K562 (cell line): ENCODE measurements at regions not wholly inside any gene's neighbourhood (a gene's known extent, or its start where the extent isn't known, plus 50 kb on each side); places are given as distances from the start of the nearest gene placed in this dataset.

Source experiments
- LARP7 ChIP-seq: fragments of 450-650 bp; IDR thresholded peaks from 2 replicates; pipeline ENCODE4 v1.6.1; 2016
- MAFF ChIP-seq: IDR thresholded peaks from 2 replicates; pipeline ENCODE4 v1.6.1; 2012; ENCODE audit warnings: low read length, improper control_type of control experiment
- MCM5 ChIP-seq: fragments of 450-650 bp; IDR thresholded peaks from 2 replicates; pipeline ENCODE4 v1.6.1; 2016; ENCODE audit warnings: low read depth
- SMC3 ChIP-seq: conservative IDR thresholded peaks from 2 replicates; pipeline ENCODE4 v1.6.1; 2011; ENCODE audit warnings: low read depth, low read length, improper control_type of control experiment; ENCODE audit not compliant: insufficient read depth
- SP2 ChIP-seq: IDR thresholded peaks from 2 replicates; pipeline ENCODE4 v1.6.1; 2011; ENCODE audit warnings: mild to moderate bottlenecking, low read depth, low read length, moderate library complexity; ENCODE audit not compliant: poor library complexity, severe bottlenecking; ENCODE audit errors: extremely low read depth
- TF ChIP-seq, protein P1 (sequence below): sonication (generic); formaldehyde crosslinking; IDR thresholded peaks from 2 replicates; pipeline ENCODE4 v1.9.0; 2022; ENCODE audit warnings: mild to moderate bottlenecking, missing genetic modification reagents

DNA sequence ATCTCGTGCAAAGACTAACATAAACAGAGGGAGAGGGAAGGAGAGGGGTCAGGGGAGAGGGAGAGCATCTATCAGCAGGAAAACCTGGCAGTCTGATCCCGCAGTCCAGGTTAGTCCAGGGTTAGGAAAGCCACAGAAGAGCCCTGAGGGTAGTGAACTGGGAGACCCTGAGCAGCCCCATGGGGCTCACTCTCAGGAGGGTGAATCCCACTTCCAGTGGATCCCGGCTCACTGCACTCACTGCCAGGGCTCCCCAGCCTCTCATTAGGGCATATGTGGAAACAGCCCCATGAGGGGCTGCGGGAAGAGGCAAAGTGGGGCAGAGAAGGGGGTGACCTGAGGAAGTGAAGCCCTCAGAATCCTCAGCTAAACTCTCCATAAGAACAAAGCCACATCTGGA, 329.9 kb downstream of the UBE3D start:
- TF ChIP-seq LARP7 (no peak), MCM5 (no peak), MAFF (no peak), SP2 (no peak), SMC3 (no peak)
- TF ChIP-seq, protein P1, sequence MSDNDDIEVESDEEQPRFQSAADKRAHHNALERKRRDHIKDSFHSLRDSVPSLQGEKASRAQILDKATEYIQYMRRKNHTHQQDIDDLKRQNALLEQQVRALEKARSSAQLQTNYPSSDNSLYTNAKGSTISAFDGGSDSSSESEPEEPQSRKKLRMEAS (CRISPR knock-in tag) = no peak
